H9 (cell line): ENCODE measurements at regions not wholly inside any gene's neighbourhood (a gene's known extent, or its start where the extent isn't known, plus 50 kb on each side); places are given as distances from the start of the nearest gene placed in this dataset.

Source experiments
- DNase-seq: peaks from one replicate; pipeline ENCODE4 v3.0.0-alpha.2; 2017
- H2AFZ ChIP-seq: one replicate; pipeline ENCODE4 v1.6.1; 2013; ENCODE audit warnings: mild to moderate bottlenecking, low read length, control low read depth, moderate library complexity
- H2AK5ac ChIP-seq: 2 replicates; pipeline ENCODE4 v1.6.1; 2013; ENCODE audit warnings: low read length, control low read depth, mixed read lengths; ENCODE audit not compliant: insufficient read length
- H2BK120ac ChIP-seq: one replicate; pipeline ENCODE4 v1.6.1; 2013; ENCODE audit warnings: low read depth, mild to moderate bottlenecking, low read length, control low read depth, inconsistent platforms; ENCODE audit not compliant: poor library complexity, severe bottlenecking
- H2BK12ac ChIP-seq: 2 replicates; pipeline ENCODE4 v1.6.1; 2013; ENCODE audit warnings: low read length, control low read depth, mixed read lengths, low read depth; ENCODE audit not compliant: insufficient read length
- H2BK15ac ChIP-seq: 2 replicates; pipeline ENCODE4 v1.6.1; 2013; ENCODE audit warnings: low read depth, low read length, control low read depth
- H2BK20ac ChIP-seq: one replicate; pipeline ENCODE4 v1.6.1; 2013; ENCODE audit warnings: low read depth, mild to moderate bottlenecking, low read length, control low read depth, inconsistent platforms; ENCODE audit not compliant: poor library complexity, severe bottlenecking
- H2BK5ac ChIP-seq: 2 replicates; pipeline ENCODE4 v1.6.1; 2013; ENCODE audit warnings: low read length, control low read depth, mixed read lengths; ENCODE audit not compliant: insufficient read length
- H3K14ac ChIP-seq: 2 replicates; pipeline ENCODE4 v1.6.1; 2013; ENCODE audit warnings: low read length, control low read depth; ENCODE audit not compliant: insufficient read depth
- H3K18ac ChIP-seq: 2 replicates; pipeline ENCODE4 v1.6.1; 2013; ENCODE audit warnings: low read depth, mild to moderate bottlenecking, mixed read lengths, low read length, control low read depth; ENCODE audit not compliant: insufficient read length
- H3K23ac ChIP-seq: 2 replicates; pipeline ENCODE4 v1.6.1; 2013; ENCODE audit warnings: low read length, control low read depth, mixed read lengths, low read depth; ENCODE audit not compliant: insufficient read length
- H3K23me2 ChIP-seq: 2 replicates; pipeline ENCODE4 v1.6.1; 2013; ENCODE audit warnings: low read depth, mild to moderate bottlenecking, mixed read lengths, low read length, control low read depth; ENCODE audit not compliant: insufficient read length, poor library complexity, severe bottlenecking
- H3K27ac ChIP-seq: 2 replicates; pipeline ENCODE4 v1.5.1; 2013; ENCODE audit warnings: low read length, control low read depth, mixed read lengths, low read depth; ENCODE audit not compliant: insufficient read length
- H3K27me3 ChIP-seq: 2 replicates; pipeline ENCODE4 v1.6.1; 2013; ENCODE audit warnings: low read length, control low read depth, inconsistent platforms; ENCODE audit not compliant: insufficient read depth
- H3K4ac ChIP-seq: 2 replicates; pipeline ENCODE4 v1.6.1; 2013; ENCODE audit warnings: low read depth, mild to moderate bottlenecking, control low read depth, inconsistent platforms, low read length, moderate library complexity
- H3K4me1 ChIP-seq: 2 replicates; pipeline ENCODE4 v1.6.1; 2013; ENCODE audit warnings: low read length, control low read depth, inconsistent platforms; ENCODE audit not compliant: insufficient read depth
- H3K4me2 ChIP-seq: 2 replicates; pipeline ENCODE4 v1.6.1; 2013; ENCODE audit warnings: low read length, control low read depth, mixed read lengths; ENCODE audit not compliant: insufficient read length, insufficient read depth
- H3K56ac ChIP-seq: 2 replicates; pipeline ENCODE4 v1.6.1; 2013; ENCODE audit warnings: low read depth, mild to moderate bottlenecking, mixed read lengths, low read length, control low read depth; ENCODE audit not compliant: insufficient read length
- H3K79me1 ChIP-seq: 2 replicates; pipeline ENCODE4 v1.6.1; 2013; ENCODE audit warnings: low read depth, mild to moderate bottlenecking, moderate library complexity, low read length, control low read depth, inconsistent platforms; ENCODE audit not compliant: insufficient read depth, poor library complexity, severe bottlenecking
- H3K79me2 ChIP-seq: 2 replicates; pipeline ENCODE4 v1.6.1; 2013; ENCODE audit warnings: low read length, control low read depth, inconsistent platforms; ENCODE audit not compliant: insufficient read depth
- H3K9ac ChIP-seq: 2 replicates; pipeline ENCODE4 v1.6.1; 2013; ENCODE audit warnings: low read length, control low read depth, mixed read lengths; ENCODE audit not compliant: insufficient read length; ENCODE audit errors: extremely low read depth
- H3K9me3 ChIP-seq: one replicate; pipeline ENCODE4 v1.6.1; 2013; ENCODE audit warnings: low read depth, low read length, inconsistent platforms; ENCODE audit not compliant: control insufficient read depth
- H3T11ph ChIP-seq: one replicate; pipeline ENCODE4 v1.6.1; 2013; ENCODE audit warnings: mild to moderate bottlenecking, low read length, control low read depth, inconsistent platforms
- H4K20me1 ChIP-seq: one replicate; pipeline ENCODE4 v1.6.1; 2013; ENCODE audit not compliant: control insufficient read depth, insufficient read length, insufficient read depth
- H4K5ac ChIP-seq: 2 replicates; pipeline ENCODE4 v1.6.1; 2013; ENCODE audit warnings: low read depth, mild to moderate bottlenecking, mixed read lengths, low read length, control low read depth; ENCODE audit not compliant: insufficient read length
- H4K8ac ChIP-seq: replicated peaks from 2 replicates; pipeline ENCODE4 v1.6.1; 2013; ENCODE audit warnings: low read length, control low read depth, mixed read lengths, low read depth; ENCODE audit not compliant: insufficient read length
- H4K91ac ChIP-seq: 2 replicates; pipeline ENCODE4 v1.6.1; 2013; ENCODE audit warnings: low read depth, mild to moderate bottlenecking, moderate library complexity, mixed read lengths, low read length, control low read depth; ENCODE audit not compliant: insufficient read length
- H3K27ac Mint-ChIP-seq, 3 experiments: 2 replicates in 2 of 3; 3 replicates in 1 of 3; pipeline ENCODE4 v1.8.0; 2020 to 2021; ENCODE audit warnings: mixed read lengths in 3 of 3, mild to moderate bottlenecking in 1 of 3, moderate library complexity in 1 of 3
- H3K27me3 Mint-ChIP-seq: 2 replicates; pipeline ENCODE4 v1.8.0; 2021; ENCODE audit warnings: low read depth, mild to moderate bottlenecking, moderate library complexity, mixed read lengths
- H3K36me3 Mint-ChIP-seq, 3 experiments: 2 replicates in 2 of 3; 3 replicates in 1 of 3; pipeline ENCODE4 v1.8.0; 2020 to 2021; ENCODE audit warnings: low read depth in 3 of 3, mixed read lengths in 3 of 3; ENCODE audit not compliant: insufficient read depth in 1 of 3
- H3K4me1 Mint-ChIP-seq, 2 experiments: 2 replicates each; pipeline ENCODE4 v1.8.0; 2020; ENCODE audit warnings: mixed read lengths in 2 of 2
- H3K4me3 Mint-ChIP-seq, 2 experiments: 2 replicates in 1 of 2; 3 replicates in 1 of 2; pipeline ENCODE4 v1.8.0; 2020 to 2021; ENCODE audit warnings: mild to moderate bottlenecking in 2 of 2, mixed read lengths in 2 of 2, moderate library complexity in 1 of 2
- H3K9me3 Mint-ChIP-seq, 2 experiments: 2 replicates in 1 of 2; 3 replicates in 1 of 2; pipeline ENCODE4 v1.8.0; 2020; ENCODE audit warnings: mild to moderate bottlenecking in 2 of 2, mixed read lengths in 2 of 2, moderate library complexity in 1 of 2
- WGBS: extraction: QIAGEN DNeasy Blood & Tissue Kit; methylation state at CpG from one replicate; pipeline ENCODE4 v1.1.7; 2013; ENCODE audit warnings: missing lambda C conversion rate, low lambda C conversion rate, mixed read lengths; ENCODE audit not compliant: insufficient read length; ENCODE audit errors: extremely low coverage; 5-methylcytosine and 5-hydroxymethylcytosine counted together
- TF ChIP-seq, protein P1 (sequence below): fragments of 200-600 bp; sonication (generic); conservative IDR thresholded peaks from 3 replicates; pipeline ENCODE4 v1.8.0; 2021; ENCODE audit warnings: antibody characterized with exemption, mild to moderate bottlenecking

DNA sequence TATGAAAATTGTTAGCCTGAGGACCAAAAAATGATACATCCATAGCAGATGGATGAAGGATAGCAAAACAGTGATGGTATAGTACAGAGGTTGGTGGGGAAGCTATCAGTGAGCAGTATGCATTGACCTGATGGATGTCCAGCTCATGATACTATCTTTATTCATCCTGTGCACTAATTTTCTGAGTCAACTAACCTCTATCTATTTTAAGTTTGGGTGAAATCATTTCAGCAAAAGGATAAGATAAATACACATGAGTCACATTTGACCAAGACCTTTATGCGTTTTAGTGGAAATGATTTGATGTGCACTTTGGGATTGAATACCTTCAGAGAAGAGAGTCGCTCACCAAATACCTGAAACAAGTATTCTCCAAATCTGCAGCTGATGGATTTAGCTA, 351.0 kb upstream of the NR3C2 start:
- Histone ChIP-seq H2AFZ (no peak overlapping the region), H4K5ac (no peak overlapping the region), H3T11ph (no peak overlapping the region), H3K4me1 (peaks cover 4% of the 10 kb centered on the region; the same call in 1 of the 2 replicates), H3K9me3 (no peaks in the 10 kb centered on the region), H4K20me1 (no peaks in the 10 kb centered on the region), H3K23me2 (no peaks in the 10 kb centered on the region), H2BK20ac (no peak overlapping the region), H2AK5ac (no peak overlapping the region), H2BK5ac (no peak overlapping the region), H3K23ac (no peak overlapping the region), H4K8ac (no peak overlapping the region), H3K4ac (no peak overlapping the region), H2BK15ac (no peak overlapping the region), H3K18ac (no peak overlapping the region), H3K4me2 (no peak overlapping the region), H3K27ac (no peak overlapping the region), H3K79me2 (no peaks in the 10 kb centered on the region), H2BK120ac (no peak overlapping the region), H3K14ac (no peak overlapping the region), H2BK12ac (no peak overlapping the region), H3K9ac (no peak overlapping the region), H3K56ac (no peak overlapping the region), H3K79me1 (no peaks in the 10 kb centered on the region), H3K27me3 (no peaks in the 10 kb centered on the region), H4K91ac (no peak overlapping the region)
- no peak for DNase-seq
- H3K27ac Mint-ChIP-seq, result no peak overlapping the region
- no peaks in the 10 kb centered on the region for H3K9me3 Mint-ChIP-seq
- no CpG with 5 or more reads among the region's 2 CpGs for WGBS
- no peaks in the 10 kb centered on the region for H3K36me3 Mint-ChIP-seq
- H3K27me3 Mint-ChIP-seq, result no peaks in the 10 kb centered on the region
- H3K4me1 Mint-ChIP-seq, result peaks cover 10 to 18% of the 10 kb centered on the region in 2 experiments
- TF ChIP-seq, protein P1, sequence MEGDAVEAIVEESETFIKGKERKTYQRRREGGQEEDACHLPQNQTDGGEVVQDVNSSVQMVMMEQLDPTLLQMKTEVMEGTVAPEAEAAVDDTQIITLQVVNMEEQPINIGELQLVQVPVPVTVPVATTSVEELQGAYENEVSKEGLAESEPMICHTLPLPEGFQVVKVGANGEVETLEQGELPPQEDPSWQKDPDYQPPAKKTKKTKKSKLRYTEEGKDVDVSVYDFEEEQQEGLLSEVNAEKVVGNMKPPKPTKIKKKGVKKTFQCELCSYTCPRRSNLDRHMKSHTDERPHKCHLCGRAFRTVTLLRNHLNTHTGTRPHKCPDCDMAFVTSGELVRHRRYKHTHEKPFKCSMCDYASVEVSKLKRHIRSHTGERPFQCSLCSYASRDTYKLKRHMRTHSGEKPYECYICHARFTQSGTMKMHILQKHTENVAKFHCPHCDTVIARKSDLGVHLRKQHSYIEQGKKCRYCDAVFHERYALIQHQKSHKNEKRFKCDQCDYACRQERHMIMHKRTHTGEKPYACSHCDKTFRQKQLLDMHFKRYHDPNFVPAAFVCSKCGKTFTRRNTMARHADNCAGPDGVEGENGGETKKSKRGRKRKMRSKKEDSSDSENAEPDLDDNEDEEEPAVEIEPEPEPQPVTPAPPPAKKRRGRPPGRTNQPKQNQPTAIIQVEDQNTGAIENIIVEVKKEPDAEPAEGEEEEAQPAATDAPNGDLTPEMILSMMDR, result no peak
- H3K4me3 Mint-ChIP-seq, result no peak overlapping the region
